CD4-positive, alpha-beta T cell treated with Interleukin-15 for 4 hours (primary cell): ENCODE measurements at regions not wholly inside any gene's neighbourhood (a gene's known extent, or its start where the extent isn't known, plus 50 kb on each side); places are given as distances from the start of the nearest gene placed in this dataset.
"Not testable (repeated sequence)": the region's sequence is repeated elsewhere in the genome, so short reads cannot be mapped to it uniquely, and the experiment has no call there.

Experiments
- DNase-seq: peaks from one replicate; pipeline ENCODE4 v3.0.0-alpha.2; 2020; ENCODE audit warnings: low spot score

DNA sequence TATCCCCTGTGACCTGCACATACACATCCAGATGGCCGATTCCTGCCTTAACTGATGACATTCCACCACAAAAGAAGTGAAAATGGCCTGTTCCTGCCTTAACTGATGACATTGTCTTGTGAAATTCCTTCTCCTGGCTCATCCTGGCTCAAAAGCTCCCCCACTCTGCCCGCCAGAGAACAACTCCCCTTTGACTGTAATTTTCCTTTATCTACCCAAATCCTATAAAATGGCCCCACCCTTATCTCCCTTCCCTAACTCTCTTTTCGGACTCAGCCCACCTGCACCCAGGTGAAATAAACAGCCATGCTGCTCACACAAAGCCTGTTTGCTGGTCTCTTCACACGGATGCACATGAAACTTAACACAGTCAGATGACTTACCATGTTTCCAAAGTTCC, 403.8 kb downstream of the TBC1D32 start:
- not testable (repeated sequence) for DNase-seq

DNA sequence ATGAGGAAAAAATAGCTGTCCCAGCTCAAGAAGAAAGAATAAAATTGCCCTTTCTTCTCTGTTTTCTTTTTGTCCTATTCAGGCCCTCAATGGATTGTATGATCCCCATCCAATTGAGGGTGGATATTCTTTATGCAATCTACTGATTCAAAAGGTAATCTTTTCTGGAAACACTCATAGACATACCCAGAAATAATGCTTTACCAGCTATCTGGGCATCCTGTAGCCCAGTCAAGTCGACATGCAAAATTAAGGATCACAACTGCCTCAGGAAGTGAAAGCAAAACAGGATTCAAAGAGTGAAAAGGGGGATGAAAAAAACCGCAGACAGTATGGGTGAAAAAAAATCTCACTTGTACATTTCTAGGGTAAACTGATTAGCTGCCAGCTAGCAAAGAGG, 410.1 kb downstream of the TBC1D32 start:
- no peak for DNase-seq

DNA sequence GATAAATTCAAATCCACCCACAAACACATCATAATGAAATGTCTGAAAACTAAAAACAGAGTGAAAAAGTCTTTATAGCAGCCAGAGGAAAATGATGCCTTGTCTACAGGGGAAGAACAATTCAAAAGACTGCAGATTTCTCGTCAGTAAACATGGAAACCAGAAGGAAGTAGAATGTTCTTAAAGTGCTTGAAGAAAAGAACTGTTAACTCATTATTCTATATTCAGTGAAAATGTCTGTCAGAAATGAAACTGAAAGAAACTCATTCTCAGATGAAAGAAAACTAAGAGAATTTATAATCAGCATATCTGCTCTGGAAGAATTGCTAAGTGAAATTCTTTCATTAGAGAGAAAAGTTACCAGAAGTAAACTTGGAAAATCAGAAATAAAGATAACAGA, 416.1 kb downstream of the TBC1D32 start:
- DNase-seq: no peak

DNA sequence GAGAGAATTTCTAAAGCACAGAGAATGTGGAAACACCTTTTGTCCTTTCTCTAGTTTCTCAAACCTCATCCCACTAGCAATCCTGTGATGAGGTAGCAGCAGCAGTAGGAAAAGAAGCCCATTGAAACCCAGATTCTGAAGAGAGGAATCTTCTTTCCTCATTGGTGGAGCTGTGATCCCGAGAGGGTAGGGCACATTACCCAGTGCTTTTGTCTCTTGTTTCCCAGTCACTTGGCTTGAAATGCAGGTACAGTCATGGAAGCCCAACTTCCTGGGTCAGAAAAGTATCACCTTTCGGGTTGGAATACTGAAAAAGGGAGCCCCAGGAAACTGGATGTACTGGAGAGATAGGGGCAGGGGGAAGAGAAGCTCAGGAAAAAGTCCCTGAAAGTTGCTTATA, 417.4 kb downstream of the TBC1D32 start:
- no peak for DNase-seq

DNA sequence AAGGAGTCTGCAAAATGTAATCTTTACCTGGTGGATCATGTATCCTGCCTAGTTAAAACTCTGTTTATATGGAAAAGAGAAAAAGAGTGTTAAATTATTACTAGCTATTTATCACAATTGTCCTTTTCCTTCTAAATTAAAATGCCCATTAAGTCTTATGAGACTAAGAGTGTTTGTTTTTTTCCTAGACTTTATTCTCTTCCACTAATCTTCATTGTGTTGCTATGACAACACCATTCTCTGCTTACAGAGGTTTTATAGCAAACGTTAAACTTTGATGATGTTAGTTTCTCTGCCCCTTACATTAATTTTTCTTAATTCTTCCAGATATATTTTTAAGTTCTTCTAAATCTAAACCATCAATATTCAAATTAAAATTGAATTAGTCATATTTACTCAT, 420.8 kb downstream of the TBC1D32 start:
- DNase-seq: no peak

DNA sequence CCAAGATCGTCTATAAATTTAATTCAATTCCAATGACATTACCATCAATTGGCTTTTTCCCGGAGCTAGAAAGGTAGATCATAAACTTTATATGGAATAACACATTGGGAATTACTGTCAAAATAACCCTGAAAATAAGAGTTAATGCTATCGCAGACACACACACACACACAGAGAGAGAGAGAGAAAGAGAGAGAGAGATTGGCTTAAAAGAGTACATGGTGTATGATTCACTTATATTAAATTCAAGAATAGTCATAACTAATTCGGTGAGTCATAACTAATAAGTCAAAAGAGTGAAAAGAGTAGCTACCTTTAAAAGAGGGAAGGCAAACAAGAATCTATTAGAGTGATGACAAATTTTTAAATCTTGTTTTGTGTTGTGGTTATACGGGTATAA, 425.5 kb downstream of the TBC1D32 start:
- DNase-seq: no peak

DNA sequence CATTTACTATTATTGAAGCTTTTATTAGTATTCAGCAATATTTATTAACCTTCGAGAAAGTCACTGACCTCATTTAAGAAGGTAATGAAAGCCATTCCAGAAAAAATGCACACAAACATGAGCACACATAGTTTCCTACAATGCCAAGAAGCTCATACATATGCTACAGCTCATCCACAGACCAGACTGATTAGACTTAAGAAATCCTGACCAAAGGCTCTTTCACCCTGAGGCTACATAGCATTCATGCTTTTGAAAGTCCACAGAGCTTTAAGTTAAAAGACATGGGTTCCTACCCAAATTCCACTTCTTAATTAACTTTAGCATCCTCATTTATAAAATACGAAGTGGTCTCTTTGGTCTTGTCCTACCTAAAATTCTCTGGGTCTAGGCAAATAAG, 430.4 kb downstream of the TBC1D32 start:
- DNase-seq: no peak

DNA sequence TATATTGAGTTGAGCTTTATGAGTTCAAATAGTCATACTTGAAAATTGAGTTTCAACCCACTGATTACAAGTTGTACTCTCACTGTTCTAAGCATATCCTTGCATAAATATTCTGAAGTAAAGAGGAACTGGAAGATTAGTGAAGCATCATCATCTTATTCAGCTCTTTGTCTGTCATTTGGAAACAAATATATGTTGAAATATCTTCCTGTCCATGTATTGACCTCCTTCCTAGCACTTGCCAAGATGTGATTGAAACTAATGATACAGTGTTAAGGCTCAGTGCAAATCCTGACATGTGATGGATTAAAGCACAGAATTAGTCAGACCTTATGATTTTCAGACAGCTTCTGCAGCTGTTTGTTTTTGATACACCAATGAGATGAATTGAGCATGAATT, 434.3 kb downstream of the TBC1D32 start:
- no peak for DNase-seq

DNA sequence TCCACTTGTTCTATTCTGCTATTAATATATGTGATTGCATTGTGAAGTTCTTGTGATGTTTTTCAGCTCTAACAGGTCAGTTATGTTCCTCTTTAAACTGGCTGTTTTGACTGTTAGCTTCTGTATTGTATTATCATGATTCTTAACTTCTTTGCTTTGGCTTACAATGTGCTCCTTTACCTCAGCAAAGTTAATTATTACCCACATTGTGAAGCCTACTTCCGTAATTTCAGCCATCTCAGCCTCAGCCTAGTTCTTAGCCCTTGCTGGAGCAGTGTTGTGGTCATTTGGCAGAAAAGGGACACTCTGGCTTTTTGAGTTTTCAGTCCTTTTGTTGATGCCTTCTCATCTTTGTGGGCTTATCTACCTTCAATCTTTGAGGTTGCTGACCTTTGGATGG, 440.2 kb downstream of the TBC1D32 start:
- no peak for DNase-seq

DNA sequence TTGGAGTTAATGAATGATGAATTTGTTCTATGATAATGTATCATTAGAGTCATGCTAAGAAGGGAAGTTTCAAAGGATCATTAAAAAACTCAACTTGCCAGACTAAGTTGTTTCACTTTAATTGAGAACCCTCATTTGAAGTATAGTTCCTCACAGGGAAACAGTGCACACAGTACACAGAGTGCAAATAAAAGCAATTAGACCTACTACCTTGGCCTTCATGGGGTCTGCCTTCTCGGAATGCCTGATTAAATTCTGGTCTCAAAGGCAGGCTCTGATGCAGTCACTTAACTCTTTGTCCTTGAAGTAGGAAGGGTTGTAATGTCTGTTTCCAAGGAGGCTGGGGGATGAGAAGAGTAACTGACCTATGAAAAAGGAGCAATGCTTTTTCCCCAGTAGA, 457.3 kb downstream of the TBC1D32 start:
- no peak for DNase-seq

DNA sequence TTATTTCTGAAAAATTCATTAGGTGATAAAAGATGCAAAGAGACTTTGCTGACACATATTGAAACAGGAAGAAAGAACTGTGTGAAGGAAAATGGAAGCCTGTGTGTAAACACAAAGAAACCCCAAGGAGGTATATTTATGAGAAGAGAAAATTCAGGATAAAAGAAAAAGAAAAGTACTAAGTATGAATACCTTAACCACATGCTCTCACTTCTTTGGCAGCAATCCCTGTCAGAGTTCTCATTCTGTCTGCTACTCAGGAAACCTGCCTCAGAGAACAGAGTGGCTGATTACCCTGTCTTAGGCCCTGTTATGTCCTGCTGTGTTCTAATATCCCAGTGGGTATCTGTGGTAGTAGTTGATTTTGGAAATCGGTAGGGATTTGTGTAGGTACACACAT, 457.9 kb downstream of the TBC1D32 start:
- DNase-seq: no peak

DNA sequence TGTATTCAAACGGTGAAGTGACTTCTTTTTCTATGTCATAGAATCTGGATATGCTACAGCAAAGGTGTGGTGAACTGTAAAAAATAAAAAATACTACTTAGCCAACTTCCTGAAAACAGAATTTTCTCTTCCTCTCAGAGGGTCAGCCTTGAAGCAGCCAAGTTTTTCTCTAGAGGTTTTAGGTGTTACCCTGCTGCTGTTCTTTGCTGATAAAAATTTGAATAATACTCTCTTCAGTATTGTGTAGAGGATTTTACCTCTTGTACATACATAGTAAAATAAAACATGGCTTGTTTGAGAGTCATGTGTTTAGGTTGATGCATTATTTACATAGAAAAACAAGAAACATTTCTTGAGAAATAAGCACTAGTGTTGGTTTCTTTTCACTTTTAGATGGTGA, 458.4 kb downstream of the TBC1D32 start:
- DNase-seq: no peak

DNA sequence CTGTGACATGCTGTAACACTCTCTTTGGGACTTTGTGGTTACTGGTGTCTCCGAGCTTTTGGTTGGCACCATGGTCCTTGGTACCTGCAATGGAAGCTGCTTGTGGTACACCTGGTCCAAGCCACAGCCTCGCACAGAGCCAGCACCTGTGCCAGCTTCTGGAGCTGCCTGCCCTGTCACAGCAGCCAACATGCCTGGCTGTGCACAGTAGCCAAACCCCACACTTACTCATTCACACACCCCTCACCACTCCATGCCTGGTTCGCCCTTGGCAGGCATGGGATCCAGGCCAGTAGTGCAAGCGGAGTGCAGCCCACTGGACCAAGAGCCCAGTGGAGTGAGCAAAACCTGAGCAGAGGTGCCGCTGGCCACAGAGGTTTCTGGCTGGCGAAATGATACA, 459.9 kb downstream of the TBC1D32 start:
- DNase-seq: no peak

DNA sequence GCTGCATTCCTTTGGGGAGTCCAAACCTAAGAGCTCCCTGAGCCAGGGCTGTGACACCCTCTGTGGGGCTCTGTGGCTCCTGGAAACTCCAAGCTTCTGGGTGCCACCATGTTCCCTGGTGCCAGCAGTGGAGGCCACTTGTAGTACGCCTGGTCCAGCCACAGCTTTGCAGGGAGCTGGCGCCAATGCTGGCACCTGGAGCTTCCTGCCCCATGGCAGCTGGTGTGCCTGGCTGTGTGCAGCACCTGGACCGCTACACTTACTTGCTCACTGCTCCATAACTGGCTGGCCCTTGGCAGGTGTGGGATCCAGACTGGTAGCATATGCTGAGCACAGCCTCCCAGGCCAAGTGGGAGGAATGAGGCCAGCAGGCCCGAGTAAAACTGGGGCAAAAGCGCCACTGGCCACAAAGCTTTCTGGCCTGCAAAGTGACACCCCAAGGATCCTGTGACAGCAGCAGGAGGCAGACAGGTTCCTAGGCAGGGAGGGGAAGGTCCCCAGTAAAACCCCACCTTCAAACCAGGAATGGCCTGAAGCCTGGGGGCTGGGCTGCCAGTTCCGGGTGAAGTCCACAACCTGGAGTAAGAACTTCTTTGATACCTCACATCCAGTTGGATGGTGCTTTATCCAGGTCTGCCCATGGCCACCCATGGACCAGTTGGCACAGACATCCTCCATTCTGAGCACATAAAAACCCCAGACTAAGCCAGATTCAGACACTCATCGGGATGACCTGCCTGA, 461.0 kb downstream of the TBC1D32 start:
- DNase-seq: no peak

DNA sequence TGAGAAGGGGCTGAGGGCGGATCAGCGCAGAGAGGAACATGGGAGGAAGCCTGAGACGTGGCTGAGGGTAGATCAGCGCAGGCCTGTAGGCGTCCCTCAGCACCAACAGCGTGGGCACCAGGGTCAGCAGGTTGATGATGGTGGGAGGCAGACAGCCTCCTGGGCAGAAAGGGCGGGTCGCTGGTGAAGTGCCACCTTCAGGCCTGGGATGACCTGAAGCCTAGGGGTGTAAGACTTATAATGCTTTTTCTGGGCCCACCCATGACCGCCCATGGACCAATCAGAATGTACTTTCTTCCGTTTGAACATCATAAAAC, 462.1 kb downstream of the TBC1D32 start:
- DNase-seq: no peak

DNA sequence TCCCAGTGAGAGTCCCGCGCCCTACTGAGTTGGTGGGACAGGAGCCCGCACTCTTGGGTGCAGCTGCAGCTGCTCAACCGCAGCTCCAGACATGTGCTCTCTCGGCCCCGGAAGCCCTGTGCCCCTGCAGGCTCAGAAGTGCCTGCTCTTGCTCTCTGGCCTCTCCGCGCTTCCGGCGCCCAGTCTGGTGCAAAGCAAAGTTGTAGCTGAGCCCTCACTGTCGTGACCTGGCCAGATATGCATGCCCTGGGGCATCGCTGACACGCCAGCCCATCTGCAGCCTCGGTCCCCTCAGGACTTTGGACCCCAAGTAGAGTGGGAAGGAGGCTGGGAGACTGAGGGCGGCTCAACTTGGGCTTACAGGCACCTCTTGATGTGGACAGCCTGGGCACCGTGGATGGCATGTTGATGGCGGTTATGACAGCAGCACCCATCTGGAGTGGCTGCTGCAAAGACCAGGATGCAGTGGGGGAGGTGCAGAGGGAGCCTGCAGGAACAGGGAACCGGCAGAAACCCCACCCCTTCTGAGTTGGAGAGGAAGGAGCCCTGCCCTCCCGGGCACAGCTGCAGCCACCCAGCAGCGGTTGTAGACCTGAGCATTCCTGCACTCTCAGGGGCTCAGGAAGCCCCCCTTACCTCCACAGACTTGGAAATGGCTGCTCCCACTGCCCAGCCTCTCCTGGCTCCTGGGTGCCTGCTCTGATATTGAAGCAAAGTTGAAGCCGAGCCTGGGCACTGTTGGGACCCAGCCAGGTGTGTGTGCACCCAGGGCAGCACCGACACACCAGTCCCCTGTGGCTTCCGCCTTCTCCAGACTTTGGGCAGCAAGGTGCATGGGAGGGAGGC, 462.6 kb downstream of the TBC1D32 start:
- no peak for DNase-seq

DNA sequence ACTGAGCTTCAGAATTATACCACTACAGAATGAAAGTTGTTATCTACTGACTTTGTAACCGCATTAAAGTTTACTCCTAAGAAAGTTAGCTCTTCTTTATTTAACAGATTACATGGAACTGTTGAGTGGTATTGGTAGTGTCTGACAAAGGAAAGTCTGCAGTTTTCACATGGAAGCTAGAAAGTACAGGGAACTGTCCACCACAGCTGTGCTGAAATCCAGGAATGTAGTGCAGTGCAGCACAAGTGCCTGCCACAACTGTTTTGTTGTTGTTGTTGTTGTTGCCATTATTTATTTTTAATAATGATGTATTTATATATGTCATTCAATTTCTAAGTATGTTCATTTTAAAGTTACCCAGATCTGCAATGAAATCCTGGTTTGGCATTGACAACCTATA, 464.9 kb downstream of the TBC1D32 start:
- no peak for DNase-seq

DNA sequence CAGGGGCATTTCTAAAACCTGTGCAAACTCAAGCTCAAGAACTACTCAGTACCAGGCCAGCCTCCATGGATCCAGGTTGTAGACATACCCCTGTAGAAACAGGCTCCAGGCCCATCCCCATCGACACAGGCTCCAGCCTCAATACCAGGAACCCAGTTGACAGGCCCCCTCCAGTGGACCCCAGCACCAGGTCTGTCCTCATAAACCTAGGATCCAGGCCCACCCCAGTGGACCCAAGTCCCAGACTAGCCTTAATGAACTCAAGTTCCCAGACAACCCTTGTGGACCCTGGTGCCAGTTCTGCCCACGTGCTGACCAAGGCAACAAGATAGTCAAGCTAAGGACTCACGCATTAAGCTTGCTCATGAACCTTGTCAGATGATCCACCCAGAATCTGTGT, 476.9 kb downstream of the TBC1D32 start:
- no peak for DNase-seq

DNA sequence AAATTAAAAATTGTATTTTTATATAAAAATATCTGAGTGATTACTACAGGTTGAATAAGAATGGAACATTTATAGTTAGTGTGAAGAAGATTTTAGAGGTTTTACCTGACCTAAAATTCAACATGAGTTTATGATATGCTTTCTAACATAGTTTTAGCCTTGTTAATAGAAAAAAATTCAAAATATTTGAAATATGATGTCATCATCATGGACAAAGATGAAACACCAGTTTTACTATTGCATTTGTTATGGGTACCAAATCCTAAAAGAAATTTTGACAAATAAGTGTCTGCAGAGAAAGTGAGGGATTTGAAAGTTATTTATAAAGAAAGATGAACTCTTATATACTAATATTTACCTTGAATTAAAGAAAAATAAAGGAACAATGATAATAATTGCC, 479.7 kb downstream of the TBC1D32 start:
- DNase-seq: no peak

DNA sequence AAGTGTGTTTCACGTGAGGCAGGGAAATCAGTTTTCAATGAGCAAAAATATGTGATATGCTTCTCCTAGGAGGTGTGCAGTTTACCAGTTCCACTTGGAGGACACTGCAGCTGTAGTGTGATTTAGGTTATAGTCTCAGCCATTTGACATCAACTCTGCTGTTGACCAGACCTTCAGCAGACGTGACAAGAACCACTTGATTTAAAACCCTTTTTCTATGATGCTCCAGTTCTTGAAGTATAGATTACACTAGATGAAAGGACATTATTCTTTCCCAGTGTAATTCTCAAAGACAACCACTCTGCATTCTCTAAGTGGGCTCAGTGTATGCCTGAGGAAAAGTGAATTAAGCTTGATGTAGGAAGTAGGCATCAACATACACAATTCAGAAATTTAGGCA, 480.8 kb downstream of the TBC1D32 start:
- no peak for DNase-seq

DNA sequence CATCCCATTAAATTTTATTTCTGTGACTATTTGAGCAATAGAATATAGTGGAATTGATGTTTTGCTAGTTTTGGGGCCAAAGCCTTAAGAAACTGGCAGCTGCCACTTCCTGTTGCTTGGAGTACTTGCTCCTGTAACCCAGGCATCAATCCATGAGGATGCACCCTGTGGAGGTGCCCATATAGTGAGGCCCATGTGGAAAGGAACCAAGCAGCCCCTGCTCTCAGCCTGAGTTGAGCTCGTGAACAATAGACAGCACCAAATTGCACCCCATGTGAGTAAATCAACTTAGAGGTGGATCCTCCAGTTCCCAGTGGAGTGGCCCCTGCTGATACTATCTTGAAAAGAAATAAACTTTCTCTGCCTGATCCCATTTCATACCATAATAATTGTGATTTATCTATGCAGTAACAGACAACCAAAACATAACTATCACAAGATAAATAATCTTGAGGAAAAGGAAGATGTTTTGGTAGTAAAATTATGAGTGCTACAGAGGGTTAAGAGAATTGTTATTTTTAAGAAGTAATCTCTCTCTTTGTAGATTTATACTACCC, 481.9 kb downstream of the TBC1D32 start:
- no peak for DNase-seq

DNA sequence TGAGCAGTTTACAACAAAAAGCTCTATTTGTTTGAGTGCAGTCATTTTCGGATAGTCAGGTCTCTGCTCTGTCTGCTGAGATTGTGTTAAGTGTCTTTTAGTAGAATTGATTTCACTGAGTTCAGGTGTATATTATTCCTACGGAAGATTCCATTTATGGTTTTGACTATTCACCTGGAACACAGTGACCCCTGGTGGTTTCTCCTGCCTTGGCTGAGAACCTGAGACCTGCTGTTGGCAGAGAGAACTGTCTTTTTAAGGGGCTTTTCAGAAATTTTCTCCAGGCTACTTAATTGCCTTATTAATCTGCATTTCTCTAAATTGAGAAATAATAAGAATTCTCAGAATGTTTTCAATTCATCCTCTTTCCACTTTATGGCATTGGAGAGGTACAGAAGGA, 508.0 kb downstream of the TBC1D32 start:
- DNase-seq: no peak

DNA sequence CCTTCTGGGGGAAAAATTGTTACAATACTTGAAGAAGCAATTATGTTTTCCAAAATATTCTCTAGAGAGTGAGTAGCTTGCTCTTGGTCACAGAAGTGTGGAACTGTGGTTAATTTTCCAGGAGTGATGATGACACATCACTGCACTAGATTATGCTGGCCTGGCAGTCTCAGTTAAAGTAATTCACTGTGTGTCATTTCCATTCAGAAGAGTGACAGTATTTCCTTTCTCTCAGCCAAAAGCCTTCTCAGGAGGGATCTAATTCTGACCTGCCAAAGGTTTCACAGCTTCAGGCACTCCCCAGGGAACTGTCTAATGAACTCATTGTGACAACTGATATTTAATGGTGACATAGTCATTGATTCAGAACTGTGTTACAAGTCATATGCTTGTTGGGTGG, 517.5 kb downstream of the TBC1D32 start:
- no peak for DNase-seq

DNA sequence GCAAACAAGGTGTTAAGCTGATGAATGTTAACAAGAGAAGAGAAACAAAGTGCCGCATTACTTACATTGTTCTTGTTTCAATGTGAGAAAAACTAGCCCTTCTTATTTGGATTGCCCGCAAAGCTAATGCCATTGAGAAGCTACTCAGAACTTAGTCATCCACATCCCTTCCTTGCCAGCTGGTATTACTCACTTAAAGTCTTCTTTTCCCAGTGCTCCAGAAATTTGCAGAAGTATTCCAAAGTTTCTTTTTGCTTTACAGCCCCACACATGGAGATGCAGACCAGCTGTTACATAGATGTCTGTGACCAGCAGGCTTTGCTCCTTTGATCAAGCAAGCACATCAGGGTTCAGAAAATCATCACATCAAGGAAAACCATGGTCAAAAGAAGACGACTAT, 529.0 kb downstream of the TBC1D32 start:
- DNase-seq: no peak
